HG02642 (cell line): ENCODE measurements at regions not wholly inside any gene's neighbourhood (a gene's known extent, or its start where the extent isn't known, plus 50 kb on each side); places are given as distances from the start of the nearest gene placed in this dataset.
"Not testable (repeated sequence)": the region's sequence is repeated elsewhere in the genome, so short reads cannot be mapped to it uniquely, and the experiment has no call there.

Experiments
- ATAC-seq: cut with Tn5 transposase; IDR thresholded peaks from one replicate; pipeline ENCODE4 v1.9.1; 2021; ENCODE audit warnings: mild to moderate bottlenecking; ENCODE audit not compliant: unreplicated experiment, poor library complexity

DNA sequence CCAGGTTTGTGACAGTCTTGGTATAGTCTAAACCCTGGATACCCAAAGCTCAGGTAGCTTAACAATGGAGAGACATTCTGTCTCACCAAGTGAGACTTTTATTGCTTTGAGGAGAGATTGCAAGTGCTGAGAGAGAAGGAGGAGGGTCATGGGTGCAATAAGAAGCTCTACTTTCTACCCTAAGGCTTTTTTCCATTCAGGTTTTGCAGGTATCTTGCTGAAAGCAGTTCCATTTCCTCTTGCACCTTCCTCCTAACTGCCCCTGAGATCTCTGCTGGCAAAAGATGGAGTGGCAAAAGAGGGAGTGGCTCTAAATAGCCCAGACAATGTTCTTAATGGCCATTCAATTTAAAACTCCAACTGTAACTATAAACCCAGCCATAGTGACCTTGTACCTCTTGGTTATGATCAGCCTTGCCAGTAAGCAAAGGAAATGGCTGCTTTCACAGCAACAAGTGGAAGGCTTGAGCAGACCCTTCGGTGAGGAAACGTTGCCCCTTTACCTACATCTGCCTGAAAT lies 105.6 kb upstream of the CPEB2 start:
- ATAC-seq = no peak

DNA sequence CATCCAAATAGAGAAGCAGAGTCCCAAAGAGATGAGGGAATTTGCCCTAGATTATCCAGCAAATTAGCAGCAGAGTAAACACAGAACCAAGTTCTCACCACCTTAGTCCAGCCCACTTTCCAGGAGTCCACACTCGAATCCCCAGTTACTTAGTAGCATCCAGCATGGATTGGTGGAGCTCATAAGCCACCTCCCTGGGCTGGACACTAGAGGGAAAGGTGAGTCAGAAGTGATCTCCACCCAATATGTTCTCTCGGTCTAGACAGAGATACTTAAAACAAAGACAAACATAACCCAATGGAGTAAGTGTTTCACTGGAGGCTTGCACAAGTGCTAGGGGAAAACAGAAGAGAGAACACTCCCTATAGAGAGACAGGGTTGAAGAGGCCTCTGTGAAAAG lies 105.1 kb upstream of the CPEB2 start:
- no peak for ATAC-seq

DNA sequence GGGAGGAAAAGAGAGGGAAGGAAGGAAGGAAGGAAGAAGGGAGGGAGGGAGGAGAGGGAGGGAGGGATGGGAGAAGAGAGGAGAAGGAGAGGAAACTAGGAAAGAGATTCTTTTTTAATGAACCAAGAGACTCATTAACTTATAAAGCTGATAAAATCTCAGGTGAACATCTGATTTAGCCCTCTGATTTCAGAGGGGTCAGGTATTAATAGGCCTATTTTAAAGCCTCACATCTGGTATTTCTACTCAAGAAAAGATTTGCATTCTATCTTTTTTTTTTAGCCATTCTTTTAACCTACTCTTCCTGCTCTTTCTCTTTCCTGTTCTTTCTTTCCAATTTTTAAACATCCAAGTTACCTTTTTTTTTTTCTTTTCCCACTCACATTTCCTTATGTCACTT lies 103.3 kb upstream of the CPEB2 start:
- ATAC-seq = no peak

DNA sequence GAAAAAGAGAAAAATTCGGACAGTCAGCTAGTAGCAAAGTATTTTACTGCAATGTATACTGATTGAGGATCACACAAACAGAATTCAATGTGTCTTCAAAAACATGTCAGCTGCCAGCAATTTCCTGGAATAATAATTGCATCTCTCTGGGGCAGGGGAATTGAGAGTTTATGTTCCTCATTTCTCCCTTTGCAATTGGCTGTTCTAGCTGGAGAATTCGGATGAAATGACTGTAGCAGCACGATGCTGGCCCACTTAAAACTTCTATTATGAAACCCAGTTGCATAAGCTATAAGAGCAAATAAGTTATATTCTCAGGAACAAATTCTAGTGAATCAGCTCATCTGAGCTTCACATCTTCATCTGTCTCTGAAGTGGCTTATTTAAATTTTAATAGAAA lies 99.9 kb upstream of the CPEB2 start:
- ATAC-seq = no peak

DNA sequence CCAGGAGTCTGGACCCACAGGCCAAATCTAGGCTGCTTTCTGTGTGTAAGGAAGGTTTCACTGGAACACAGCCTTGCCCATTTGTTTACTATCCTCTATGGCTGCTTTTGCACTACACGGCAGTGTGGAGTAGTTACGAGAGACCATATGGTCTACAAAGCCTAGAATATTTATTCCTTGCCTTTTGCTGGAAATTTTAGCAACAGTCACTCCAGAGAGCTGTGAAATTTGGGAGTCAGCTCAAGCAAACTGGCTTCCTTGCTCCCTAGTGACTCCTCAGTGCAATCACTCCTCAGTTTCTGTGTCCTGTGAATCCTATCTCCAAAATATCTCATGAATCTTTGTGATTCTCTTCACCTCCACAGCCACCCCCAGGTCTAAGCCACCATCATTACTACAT lies 99.0 kb upstream of the CPEB2 start:
- no peak for ATAC-seq

DNA sequence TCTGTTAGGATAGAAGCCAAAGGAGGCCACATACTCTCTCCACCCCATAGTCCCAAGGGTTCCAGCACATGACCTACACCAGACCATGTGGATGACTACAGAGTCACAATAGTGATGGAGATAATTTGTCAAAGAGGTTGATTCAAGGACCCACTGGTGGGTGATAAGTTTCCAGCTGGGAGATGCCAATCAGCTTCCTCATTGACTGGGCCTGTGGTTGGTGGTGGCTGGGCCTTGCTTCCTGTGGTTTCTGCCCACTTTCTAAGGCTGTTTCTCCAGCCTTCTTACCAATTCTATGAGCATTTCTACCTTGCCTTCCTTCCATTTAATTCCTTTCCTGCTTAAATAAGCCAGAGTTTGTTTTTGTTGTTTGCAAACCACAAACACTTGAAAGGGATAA lies 95.5 kb upstream of the CPEB2 start:
- ATAC-seq = no peak

DNA sequence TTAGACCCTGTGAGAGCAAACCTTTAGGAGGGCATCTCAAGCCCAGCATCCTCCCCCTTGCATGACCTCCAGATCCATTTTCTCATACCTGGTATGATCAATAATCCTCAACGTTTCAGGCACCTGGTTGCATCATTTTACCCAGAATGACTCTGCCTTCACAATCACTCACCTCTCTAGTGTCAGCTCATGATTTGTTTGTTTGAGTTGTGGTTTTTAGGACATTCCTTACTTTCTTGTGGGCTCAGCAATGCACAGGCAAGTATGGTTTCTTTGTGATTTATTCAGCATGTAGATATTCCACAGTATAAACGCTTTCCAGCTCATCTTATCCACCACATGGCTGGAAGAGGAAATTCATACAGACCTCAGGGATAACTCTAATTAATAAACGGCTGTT lies 93.6 kb upstream of the CPEB2 start:
- no peak for ATAC-seq

DNA sequence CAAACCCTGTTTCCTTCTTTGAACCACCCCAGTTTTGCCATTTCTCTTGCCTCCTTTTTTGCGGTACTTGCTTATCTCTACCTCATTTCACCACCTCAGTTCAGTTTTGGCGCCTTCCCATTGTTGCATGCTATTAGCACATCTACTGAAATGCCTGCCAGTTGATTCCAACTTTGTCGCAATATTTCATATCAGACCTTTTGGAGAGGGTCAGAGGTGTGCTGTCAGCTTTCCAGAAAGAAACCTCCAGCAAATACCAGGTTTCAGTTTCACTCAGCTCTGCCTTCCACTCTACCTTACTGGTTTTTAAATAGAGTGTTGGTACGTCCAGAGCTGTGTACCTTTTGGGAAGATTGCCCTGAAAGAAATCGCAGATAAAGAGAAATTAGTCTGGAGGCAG lies 91.9 kb upstream of the CPEB2 start:
- ATAC-seq = no peak

DNA sequence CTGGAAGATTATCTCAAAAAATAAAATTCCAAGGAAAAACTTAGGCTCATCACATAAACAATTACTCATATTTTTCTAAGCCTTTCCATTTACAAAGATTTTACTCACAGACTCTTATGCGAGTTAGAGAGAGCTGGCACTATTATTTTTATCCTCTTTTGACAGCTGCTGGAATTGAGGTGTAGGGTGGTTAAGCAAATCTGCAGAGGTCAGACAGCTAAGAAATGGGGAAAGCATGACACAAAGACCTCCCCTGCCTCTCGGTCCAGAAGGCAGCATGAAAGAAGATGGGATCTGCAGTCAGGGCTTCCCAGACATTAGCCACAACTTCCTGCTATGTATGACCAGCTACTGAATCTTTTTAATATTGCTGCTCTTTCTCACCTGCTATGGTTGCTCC lies 89.9 kb upstream of the CPEB2 start:
- ATAC-seq = no peak

DNA sequence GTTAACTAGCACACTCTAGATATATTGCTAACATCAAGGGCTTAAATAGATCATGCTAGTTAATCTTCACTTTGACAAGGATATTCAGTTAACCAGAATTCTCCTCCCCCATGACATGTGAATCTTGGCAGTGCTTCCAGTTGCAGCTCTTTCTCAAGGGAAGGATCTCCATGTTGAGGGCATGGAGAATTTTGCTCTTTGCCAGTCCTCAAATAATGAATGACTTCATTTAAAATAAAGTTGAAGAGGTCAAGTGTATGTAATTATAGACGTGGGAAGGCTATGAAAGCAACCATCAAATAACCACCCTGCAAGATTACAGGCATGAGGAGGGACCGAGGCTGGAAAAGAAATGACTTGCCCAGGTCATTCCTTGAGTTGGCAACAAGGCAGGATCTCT lies 87.3 kb upstream of the CPEB2 start:
- no peak for ATAC-seq

DNA sequence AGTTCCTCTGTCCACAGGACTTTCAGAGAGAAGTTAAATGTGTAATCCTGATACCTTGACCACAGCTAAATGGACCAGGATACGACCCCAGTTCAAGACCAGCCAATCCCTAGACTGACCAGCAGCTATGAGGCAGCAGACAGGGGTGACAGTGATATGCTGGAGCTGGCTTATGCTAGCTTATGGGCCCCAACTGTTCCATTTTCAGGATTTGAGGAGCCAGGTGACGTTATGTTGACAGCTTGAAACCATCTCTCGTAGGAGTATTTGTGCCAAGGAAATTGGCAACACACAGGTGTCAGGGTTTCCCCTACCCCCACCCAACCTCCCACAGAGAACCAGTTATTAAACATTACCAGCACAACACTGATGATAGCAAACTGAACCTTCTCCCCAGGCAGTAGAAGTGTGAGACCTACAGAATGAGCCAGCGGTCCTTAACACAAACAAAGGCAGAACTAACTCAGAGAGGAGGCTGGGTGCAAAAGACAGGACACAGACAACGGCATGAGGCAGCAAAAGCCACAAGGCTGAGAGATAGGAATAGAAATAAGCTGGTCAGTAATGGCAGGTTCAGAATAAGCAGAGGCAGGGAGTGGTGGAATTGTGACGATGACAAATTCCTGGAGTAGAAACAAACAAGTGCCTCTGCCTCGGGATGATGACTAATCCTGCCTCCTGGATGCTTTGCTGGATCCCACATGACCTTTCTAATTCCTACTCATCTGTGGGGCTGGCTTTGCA lies 85.6 kb upstream of the CPEB2 start:
- ATAC-seq = peak; percentile 42

DNA sequence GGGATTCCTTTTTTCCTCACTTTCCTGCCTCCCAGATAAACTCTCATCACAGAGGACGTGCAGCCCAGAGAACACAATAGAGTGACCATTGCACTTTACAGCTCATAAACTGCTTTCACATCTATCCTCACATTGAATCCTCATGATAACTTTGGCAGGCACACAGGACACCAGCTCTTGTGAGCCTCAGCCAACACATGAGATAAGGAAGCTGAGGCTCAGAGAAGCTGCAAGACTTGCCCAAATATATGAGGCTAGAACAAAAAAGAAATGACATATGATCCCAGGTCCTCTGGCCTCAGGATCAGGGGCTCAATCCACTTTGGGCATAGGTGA lies 85.0 kb upstream of the CPEB2 start:
- no peak for ATAC-seq

DNA sequence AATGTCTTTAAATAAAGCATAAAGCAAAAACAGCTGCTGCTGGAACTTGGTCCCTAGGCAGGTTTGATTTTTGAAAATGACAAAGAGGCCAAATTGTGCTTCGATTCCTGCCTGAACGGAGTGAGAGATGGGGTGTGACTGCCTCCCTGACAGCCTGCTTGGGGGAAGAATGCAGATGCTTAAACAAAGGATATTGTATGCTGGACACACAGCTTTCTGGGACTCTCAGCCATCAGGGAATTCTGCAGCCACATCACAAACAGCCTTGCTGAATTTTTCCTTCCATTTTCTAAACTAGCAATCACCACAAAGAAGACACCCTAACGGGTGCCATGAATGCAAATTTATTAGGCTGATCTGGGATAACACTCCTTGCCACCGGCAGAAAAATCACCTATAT lies 83.9 kb upstream of the CPEB2 start:
- no peak for ATAC-seq

DNA sequence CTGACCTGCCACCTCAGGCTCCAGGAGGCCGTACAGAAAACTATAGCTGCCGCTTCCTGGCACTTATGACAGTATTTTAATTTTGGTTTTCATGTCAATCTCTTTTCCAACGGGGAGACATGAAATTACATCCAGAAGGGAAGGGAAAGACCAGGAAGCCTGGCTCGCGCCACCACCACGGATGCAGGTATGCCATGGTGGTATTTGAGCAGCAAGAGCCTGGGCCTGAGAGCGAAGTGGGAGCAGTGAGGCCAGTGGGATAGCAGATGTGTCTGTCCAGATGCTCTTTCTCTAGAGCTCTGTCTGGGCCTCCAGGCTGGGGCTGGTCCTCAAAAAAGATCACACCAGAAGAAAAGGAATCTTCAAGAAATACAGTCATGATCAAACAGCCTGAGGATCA lies 82.5 kb upstream of the CPEB2 start:
- ATAC-seq = no peak

DNA sequence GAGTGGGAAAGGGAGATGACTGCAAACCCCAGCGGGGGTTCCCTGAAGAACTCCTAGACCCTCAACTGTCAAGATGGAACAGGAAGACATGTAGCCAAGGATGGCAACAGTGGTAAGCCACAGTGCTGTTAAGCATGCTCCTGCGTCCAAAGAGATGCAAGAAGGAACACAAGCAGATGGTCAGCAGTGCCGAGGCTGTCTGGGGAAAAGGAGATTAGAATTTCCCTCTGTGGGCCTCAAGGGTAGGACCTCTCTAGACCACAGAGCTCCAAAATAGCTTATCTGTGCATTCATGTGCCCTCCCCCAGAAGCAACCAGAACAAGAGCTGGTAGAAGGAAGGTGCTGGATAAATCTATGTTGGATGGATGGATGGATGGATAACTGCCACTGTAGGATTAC lies 82.0 kb upstream of the CPEB2 start:
- ATAC-seq = no peak

DNA sequence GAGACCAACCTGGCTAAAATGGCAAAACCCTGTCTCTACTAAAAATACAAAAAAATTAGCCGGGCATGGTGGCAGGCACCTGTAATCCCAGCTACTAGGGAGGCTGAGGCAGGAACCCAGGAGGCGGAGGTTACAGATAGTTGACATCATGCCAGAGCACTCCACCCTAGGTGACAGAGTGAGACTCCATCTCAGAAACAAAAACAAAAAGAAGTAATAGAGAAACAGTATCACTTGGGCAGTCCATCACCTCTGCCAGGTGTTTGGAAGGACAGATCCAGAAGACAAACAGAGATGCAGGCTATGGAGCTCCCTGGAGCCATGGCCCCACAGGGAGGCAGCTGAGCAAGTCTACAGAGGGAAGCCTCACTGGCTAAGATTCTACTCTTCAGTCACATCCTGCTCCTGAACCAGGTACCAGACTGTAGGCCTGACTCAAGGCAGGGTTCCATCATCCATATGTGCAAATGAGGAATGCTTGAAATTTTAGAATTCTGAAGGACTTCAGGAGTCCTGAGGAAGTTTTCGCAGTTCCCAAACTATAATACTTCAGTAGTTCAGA lies 81.4 kb upstream of the CPEB2 start:
- ATAC-seq = no peak

DNA sequence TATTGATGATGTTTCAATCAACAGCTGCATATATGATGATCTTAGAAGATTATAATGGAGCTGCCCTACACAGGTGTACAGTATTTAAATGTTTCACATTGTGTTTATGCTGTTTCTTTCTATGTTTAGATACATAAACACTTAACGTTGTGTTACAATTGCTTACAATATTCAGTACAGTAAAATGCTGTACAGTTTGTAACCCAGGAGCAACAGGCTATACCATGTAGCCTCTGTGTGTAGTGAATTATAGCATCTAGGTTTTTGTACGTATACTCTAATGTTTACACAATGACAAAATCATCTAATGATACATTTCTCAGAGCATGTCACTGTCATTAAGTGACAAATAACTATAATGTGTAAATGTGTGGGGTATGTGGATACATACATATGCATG lies 80.5 kb upstream of the CPEB2 start:
- ATAC-seq = not testable (repeated sequence)

DNA sequence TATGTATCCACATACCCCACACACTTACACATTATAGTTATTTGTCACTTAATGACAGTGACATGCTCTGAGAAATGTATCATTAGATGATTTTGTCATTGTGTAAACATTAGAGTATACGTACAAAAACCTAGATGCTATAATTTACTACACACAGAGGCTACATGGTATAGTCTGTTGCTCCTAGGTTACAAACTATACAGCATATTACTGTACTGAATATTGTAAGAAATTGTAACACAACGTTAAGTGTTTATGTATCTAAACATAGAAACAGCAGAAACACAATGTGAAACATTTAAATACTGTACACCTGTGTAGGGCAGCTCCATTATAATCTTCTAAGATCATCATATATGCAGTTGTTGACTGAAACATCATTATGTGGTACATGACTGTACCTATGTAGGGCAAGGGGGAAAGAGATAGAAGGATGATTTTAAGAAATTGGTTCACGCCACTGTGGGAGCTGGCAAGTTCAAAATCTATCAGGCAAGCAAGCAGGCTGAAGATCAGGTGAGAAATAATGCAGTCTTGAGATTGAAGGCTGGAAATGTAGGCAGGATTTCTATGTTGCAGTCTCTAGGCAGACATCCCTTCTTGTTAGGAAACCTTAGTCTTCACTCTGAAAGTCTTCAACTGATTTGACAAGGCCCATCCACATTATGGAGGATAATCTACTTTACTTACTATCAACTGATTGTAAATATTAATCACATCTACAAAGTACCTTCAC lies 78.0 kb upstream of the CPEB2 start:
- no peak for ATAC-seq

DNA sequence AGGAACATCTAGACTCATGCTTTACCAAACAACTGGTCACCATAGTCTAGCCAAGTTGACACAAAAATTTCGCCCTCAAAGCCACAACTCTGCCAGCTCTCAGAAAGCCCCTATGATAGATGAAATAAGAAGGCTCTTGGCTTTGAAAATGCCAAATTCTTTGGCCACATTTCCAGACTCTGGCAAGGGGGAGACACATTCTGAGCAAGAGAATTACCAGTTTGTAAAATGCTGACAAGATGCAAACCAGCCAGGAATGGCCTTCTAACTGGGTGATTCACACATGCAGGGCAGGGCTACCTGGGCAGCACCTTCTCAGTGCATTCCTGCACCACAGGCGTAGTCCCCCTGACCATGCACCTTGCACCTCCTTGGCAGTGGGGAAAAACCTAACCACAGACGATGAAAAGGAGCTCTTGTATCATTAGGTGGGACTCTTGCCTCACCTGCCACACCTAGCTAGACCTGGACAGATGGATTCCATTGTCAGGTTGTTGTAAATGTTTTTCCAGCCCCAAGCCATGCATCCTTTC lies 77.4 kb upstream of the CPEB2 start:
- ATAC-seq = no peak

DNA sequence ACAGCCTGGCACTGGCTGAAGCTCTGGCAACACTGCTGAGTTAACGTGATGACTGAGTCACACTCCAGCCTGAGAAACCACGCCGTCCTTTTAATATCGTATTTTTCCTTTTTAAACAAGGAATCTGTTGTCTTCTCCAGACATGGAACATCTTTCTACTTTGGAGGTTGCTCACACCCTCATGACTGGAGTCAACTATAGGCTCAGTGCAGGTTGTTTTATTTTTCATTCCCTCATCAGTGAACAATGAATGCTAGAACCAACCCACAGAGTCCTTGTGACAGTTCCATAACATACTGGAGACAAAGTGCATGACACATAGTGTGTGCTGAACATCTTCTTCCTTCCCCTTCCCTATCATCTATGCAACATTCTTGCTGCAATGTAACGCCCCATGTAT lies 76.8 kb upstream of the CPEB2 start:
- no peak for ATAC-seq

DNA sequence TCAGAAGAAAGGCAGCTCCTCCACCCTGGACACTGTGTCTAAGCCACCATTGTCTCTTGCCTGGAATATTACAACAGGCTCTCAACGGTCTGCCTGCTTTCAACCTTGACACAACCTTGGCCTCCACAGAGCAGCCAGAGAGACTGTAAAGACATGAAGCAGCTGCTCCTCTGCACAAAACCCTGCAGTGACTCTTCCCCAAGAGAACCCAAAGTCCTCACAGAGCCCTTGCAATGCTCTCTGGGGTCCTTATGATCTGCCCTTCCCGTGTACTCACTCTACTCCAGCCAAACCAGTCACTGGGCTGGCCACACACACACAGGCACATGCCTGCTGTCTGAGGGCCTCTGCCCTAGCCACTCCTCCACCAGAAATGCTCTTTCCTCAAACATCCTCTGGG lies 75.9 kb upstream of the CPEB2 start:
- ATAC-seq = no peak

DNA sequence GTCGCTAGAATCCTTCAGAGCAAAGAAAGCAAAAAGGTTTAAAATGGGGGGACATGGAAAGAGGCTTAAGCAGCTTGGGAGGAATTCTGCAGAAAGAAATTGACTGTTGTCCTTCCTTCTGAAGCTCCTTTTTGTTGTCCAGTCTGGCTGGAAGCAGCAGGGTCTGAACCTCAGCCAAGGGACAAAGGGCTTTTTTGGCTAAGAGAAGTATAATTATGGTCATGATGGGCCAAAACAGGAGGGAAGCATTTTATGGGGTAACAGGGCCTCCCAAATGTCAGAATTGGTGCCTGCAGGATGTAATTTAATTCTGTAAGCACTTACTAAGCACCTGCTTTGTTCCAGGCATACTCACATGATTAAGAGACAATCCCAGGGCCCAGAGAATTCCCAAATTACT lies 74.2 kb upstream of the CPEB2 start:
- ATAC-seq = no peak
